ENCODE measurements at regions not wholly inside any gene's neighbourhood (a gene's known extent, or its start where the extent isn't known, plus 50 kb on each side); places are given as distances from the start of the nearest gene placed in this dataset.
"Not testable (repeated sequence)": the region's sequence is repeated elsewhere in the genome, so short reads cannot be mapped to it uniquely, and the experiment has no call there.

DNA sequence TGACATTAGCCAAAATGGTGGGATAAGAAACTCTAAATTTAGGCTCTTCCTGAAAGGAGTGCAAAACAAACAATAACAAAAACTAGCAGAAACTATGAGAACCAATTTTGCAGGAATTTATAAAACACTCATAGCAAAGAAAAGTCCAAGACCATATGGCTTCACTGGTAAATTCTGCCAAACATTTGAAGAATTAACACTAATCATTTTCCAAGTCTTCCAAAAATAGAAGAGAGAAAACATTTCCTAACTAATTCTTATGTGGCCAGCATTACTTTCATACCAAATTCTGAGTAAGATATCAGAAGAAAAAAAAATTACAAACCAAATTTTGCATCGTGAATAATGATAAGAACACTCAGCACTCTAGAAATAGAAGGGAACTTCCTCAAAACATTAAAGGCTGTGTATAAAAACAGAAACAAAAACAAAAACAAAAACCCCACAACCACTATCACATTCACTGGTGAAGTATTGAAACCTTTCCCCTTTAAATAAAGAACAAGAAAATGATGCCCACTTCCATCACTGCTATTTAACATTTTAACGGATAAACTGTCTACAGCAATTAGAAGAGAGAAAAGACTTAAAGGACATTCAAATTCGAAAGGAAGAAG is 524.3 kb upstream of the GALNTL6 start:
- no peaks in the 10 kb centered on the region for H3K27me3 Mint-ChIP-seq
- ATAC-seq: no peak
- CTCF ChIA-PET: no interaction called here

DNA sequence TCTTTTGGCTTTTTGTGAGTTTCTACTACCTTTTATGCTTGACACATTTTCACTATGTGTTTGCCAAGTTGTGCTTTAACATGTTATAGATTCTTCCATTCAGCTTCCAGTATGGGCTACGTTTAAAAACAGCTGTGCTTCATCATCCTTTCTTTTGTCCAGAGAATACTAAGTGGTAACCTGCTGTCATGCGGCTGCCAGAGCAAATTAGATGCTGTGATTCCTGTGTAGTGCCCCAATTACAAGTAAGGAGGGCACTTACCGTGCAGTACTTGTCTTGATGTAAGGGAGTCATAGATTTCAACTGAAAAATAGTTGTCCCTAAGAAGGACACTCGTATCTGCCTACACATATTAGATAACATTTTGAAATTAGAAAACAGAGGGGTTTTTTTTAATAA is 531.8 kb upstream of the GALNTL6 start:
- POLR2A ChIA-PET: no interaction called here
- DNase-seq (no peak), ATAC-seq (no peak)
- intact Hi-C loops (cut with DNase I, micrococcal nuclease): no loop called here
- no peaks in the 10 kb centered on the region for H3K36me3 Mint-ChIP-seq (ENCODE audit: low read depth)
- no peaks in the 10 kb centered on the region for H3K27me3 Mint-ChIP-seq
- CTCF ChIA-PET: no interaction called here
- no peak overlapping the region for H3K4me3 Mint-ChIP-seq
- H3K9me3 Mint-ChIP-seq (ENCODE audit: low read depth): peaks cover 2% of the 10 kb centered on the region
- H3K4me1 Mint-ChIP-seq: no peaks in the 10 kb centered on the region
- H3K27ac Mint-ChIP-seq: no peak overlapping the region

More for the DNA sequence above, 524.3 kb upstream of the GALNTL6 start:
- no peak overlapping the region for H3K27ac Mint-ChIP-seq
- no peak overlapping the region for H3K4me3 Mint-ChIP-seq
- H3K4me1 Mint-ChIP-seq: no peaks in the 10 kb centered on the region
- no peaks in the 10 kb centered on the region for H3K36me3 Mint-ChIP-seq (ENCODE audit: low read depth)
- DNase-seq: no peak
- intact Hi-C loops (cut with DNase I, micrococcal nuclease): no loop called here
- no peaks in the 10 kb centered on the region for H3K9me3 Mint-ChIP-seq (ENCODE audit: low read depth)
- POLR2A ChIA-PET: no interaction called here

DNA sequence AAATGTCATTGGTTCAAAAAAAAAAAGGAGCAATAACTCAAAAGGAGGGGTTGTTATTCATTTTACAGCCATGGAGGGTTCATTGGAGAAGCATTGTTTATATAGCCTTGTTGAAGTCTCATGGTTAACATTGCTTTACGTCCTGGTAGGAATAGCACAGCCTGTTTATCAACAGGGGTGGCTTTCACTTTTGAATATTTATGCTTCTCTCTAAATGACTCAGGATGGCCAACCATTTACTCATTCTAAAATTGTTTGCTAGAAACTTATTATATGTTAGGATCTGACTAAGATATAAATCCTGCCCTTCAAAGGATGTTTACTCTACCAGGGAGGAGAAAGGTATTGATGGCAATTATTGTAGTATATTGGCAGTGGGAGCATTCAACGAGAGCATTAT is 534.1 kb upstream of the GALNTL6 start:
- H3K27ac Mint-ChIP-seq: no peak overlapping the region
- H3K36me3 Mint-ChIP-seq (ENCODE audit: low read depth): no peaks in the 10 kb centered on the region
- H3K4me3 Mint-ChIP-seq: no peak overlapping the region
- no peaks in the 10 kb centered on the region for H3K4me1 Mint-ChIP-seq
- POLR2A ChIA-PET: no interaction called here
- ATAC-seq: no peak
- intact Hi-C loops (cut with DNase I, micrococcal nuclease): no loop called here
- CTCF ChIA-PET: no interaction called here
- no peak for DNase-seq
- H3K27me3 Mint-ChIP-seq: no peaks in the 10 kb centered on the region
- peaks cover 2% of the 10 kb centered on the region for H3K9me3 Mint-ChIP-seq (ENCODE audit: low read depth)

DNA sequence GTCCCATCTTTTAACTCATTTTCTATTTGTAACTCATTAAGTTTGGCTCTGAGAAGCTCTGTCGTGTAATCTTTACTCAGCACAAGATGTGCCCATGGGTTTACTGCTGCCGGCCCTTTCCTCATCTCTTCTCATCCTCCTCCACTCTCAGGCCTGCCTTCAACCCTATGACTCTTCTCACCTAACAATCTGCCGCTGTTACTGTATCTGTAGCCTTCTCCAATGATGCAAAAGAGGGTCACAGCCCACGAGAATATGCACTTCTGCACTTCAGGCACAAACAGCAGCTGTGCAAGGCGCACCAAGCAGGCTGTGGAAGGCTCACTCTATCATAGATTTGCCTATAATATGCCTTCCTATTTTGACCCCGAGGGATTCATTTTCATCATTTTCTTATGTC is 546.5 kb upstream of the GALNTL6 start:
- ATAC-seq (no peak), DNase-seq (no peak)
- Mint-ChIP-seq H3K36me3 (ENCODE audit: low read depth) (no peaks in the 10 kb centered on the region), H3K4me1 (no peaks in the 10 kb centered on the region), H3K27ac (no peak overlapping the region), H3K27me3 (no peaks in the 10 kb centered on the region), H3K9me3 (ENCODE audit: low read depth) (peaks cover 2% of the 10 kb centered on the region), H3K4me3 (no peak overlapping the region)
- ChIA-PET CTCF (no interaction called here), POLR2A (no interaction called here)
- intact Hi-C loops (cut with DNase I, micrococcal nuclease): no loop called here

DNA sequence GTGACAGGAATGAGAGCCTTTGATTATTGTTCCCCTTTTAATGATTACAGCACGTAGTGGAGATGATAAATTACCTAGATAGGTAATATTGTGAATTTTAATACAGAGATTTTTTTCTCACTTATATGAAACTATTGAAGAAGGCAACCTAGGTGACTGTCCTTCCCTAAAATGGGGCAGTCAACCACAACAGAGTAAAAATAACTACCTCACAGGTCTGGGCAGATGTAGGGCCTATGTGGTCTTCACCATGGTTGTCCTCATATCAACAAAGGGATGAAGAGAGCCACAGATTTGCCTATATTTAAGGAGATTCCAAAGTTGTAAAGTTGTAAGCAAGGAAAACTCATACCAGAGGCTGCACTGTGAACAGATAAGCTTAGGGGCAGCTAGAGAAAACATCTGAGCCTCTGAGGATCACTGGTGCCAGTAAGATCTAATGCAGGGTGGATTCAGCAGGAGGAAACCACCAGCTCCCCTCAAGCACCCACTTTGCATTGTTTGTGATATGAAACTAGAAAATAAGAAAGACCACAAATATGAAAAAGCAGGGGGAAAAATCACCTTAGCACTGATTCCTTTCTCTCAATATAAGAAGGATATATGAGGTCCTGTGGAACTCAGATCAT is 547.9 kb upstream of the GALNTL6 start:
- no peaks in the 10 kb centered on the region for H3K4me1 Mint-ChIP-seq
- peaks cover 4% of the 10 kb centered on the region for H3K9me3 Mint-ChIP-seq (ENCODE audit: low read depth)
- CTCF ChIA-PET: interaction anchor here (0.7 kb wide), 1 partner anchor 28 kb away, joined by 3 read pairs; no protein-coding TSS in a partner anchor
- intact Hi-C loops (cut with DNase I, micrococcal nuclease): no loop called here
- H3K36me3 Mint-ChIP-seq (ENCODE audit: low read depth): no peaks in the 10 kb centered on the region
- POLR2A ChIA-PET: no interaction called here
- ATAC-seq (no peak), DNase-seq (no peak)
- H3K27ac Mint-ChIP-seq: no peak overlapping the region
- H3K27me3 Mint-ChIP-seq: no peaks in the 10 kb centered on the region
- no peak overlapping the region for H3K4me3 Mint-ChIP-seq

DNA sequence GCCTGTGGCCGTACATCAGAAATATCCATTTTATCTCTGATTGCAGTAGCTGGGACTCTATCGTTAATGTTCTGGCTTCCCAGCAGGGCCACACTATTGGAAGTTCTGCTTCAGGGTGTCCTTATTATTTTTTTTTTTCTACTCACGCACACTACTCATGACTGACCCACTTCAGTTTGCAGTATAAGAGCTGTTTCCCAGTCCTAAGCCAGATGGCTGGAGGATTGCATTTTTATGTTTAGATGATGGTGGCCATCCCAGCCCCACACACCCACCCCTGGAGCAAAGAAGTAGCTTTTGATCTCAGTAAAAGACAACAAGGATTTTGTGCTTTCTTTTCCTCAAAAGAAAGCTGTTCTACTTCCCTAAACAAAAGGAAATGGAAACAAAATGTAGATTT is 557.0 kb upstream of the GALNTL6 start:
- Mint-ChIP-seq H3K27ac (no peak overlapping the region), H3K36me3 (ENCODE audit: low read depth) (no peaks in the 10 kb centered on the region), H3K4me1 (no peaks in the 10 kb centered on the region), H3K9me3 (ENCODE audit: low read depth) (peaks cover 14% of the 10 kb centered on the region), H3K4me3 (no peak overlapping the region), H3K27me3 (no peaks in the 10 kb centered on the region)
- ChIA-PET POLR2A (no interaction called here), CTCF (no interaction called here)
- intact Hi-C loops (cut with DNase I, micrococcal nuclease): no loop called here
- ATAC-seq (no peak), DNase-seq (no peak)

DNA sequence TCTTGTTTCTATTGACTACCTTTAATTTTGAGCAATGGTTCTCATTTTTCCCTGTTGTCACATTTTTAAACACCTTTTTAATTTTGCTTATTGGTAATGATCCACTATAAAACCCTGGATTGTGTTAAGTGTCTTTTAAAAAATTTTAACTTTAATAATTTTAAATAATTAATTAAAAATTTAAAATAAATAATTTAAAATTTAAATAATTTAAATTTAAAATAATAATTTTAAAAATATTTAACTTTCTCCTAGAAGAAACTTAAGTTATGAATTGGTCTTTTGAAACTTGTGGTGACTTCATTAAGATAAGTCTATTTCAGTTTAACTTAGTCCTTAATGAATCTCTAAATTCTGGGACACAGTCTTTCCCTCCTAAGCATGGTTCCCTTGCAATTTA is 566.3 kb upstream of the GALNTL6 start:
- peaks cover 10% of the 10 kb centered on the region for H3K9me3 Mint-ChIP-seq (ENCODE audit: low read depth)
- H3K27ac Mint-ChIP-seq: no peak overlapping the region
- no peak overlapping the region for H3K4me3 Mint-ChIP-seq
- ChIA-PET CTCF (no interaction called here), POLR2A (no interaction called here)
- no peaks in the 10 kb centered on the region for H3K4me1 Mint-ChIP-seq
- ATAC-seq (no peak), DNase-seq (no peak)
- H3K36me3 Mint-ChIP-seq (ENCODE audit: low read depth): no peaks in the 10 kb centered on the region
- intact Hi-C loops (cut with DNase I, micrococcal nuclease): no loop called here
- H3K27me3 Mint-ChIP-seq: no peaks in the 10 kb centered on the region

DNA sequence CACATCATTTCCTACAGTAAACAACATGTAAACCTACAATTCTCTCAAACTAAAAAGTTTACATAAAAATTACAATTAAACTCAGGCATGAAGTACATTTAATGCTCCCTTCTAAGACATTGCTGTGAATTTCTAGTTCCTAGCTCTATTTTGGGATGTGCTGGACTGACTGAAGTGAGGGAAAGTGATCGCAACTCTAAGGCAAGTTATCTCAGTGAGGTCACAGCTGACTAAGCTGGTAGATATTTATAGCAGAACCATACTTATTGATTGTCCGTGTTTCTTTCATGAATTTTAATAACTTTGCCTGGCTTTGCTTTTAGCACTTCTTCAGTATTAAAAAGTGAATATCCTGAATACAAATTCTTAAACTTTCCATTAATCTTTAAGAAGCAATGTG is 570.4 kb upstream of the GALNTL6 start:
- DNase-seq (no peak), ATAC-seq (no peak)
- Mint-ChIP-seq H3K27me3 (no peaks in the 10 kb centered on the region), H3K4me1 (no peaks in the 10 kb centered on the region), H3K27ac (no peak overlapping the region), H3K36me3 (ENCODE audit: low read depth) (no peaks in the 10 kb centered on the region), H3K9me3 (ENCODE audit: low read depth) (peaks cover 4% of the 10 kb centered on the region), H3K4me3 (no peak overlapping the region)
- intact Hi-C loops (cut with DNase I, micrococcal nuclease): no loop called here
- ChIA-PET POLR2A (no interaction called here), CTCF (no interaction called here)

DNA sequence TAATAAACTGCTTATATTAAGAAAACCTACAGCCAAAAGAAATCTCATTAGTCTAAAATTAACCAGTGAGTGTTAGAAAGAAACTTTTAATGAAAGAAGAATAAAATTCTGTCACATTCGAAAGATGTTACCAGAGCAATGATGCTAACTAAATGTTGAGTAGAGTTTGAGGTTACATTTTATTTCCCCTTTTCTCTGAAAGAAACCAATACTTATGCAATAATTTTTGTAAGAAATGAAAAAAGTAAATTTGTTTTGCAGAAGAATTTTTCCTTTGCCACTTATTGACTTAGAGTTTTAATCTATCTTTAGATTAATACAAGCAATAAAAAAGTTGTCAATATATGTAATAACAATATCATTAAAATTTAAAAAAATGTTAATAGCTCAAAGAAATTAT is 574.0 kb upstream of the GALNTL6 start:
- intact Hi-C loops (cut with DNase I, micrococcal nuclease): no loop called here
- no peak overlapping the region for H3K27ac Mint-ChIP-seq
- no peaks in the 10 kb centered on the region for H3K4me1 Mint-ChIP-seq
- H3K9me3 Mint-ChIP-seq (ENCODE audit: low read depth): peaks cover 4% of the 10 kb centered on the region
- POLR2A ChIA-PET: no interaction called here
- CTCF ChIA-PET: no interaction called here
- no peaks in the 10 kb centered on the region for H3K27me3 Mint-ChIP-seq
- no peak for ATAC-seq
- no peaks in the 10 kb centered on the region for H3K36me3 Mint-ChIP-seq (ENCODE audit: low read depth)
- no peak overlapping the region for H3K4me3 Mint-ChIP-seq
- DNase-seq: no peak

DNA sequence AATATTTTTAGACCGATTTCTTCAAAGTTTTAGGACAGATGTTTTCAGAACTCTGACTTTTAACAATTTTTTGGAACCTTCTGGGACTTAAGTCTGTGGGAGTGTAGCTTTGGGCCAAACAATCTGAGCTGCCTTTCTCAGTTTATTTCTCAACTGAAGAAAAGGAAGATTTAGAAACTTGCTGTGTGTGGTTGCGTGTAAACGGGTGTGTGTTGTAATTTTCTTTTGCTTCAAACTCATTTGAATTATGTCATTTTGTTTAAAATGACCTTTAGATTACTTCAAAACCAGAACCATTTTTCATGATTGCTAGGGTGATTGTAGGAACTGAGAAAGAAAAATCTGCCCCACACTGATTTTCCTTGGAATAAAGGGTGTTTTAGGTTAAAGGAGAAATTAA is 577.7 kb upstream of the GALNTL6 start:
- Mint-ChIP-seq H3K4me3 (no peak overlapping the region), H3K27me3 (no peaks in the 10 kb centered on the region), H3K4me1 (no peaks in the 10 kb centered on the region), H3K27ac (no peak overlapping the region), H3K9me3 (ENCODE audit: low read depth) (no peaks in the 10 kb centered on the region), H3K36me3 (ENCODE audit: low read depth) (no peaks in the 10 kb centered on the region)
- DNase-seq (no peak), ATAC-seq (no peak)
- ChIA-PET CTCF (interaction anchor here (0.7 kb wide), 1 partner anchor 346 kb away, joined by 3 read pairs; no protein-coding TSS in a partner anchor), POLR2A (no interaction called here)
- intact Hi-C loops (cut with DNase I, micrococcal nuclease): no loop called here

DNA sequence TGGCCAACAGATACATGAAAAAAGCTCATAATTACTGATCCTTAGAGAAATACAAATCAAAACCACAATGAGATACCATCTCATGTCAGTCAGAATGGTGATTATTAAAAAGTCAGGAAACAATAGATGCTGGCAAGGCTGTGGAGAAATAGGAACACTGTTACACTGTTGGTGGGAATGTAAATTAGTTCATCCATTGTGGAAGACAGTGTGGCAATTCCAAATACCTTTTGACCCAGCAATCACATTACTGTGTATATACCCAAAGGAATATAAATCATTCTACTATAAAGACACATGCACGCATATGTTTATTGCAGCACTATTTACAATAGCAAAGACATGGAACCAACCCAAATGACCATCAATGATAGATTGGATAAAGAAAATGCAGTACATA is 583.9 kb upstream of the GALNTL6 start:
- H3K36me3 Mint-ChIP-seq (ENCODE audit: low read depth); POLR2A ChIA-PET; DNase-seq; CTCF ChIA-PET; intact Hi-C loops (cut with DNase I, micrococcal nuclease); ATAC-seq; H3K27ac Mint-ChIP-seq; H3K27me3 Mint-ChIP-seq; H3K4me3 Mint-ChIP-seq; H3K9me3 Mint-ChIP-seq (ENCODE audit: low read depth); H3K4me1 Mint-ChIP-seq: not testable (repeated sequence)

DNA sequence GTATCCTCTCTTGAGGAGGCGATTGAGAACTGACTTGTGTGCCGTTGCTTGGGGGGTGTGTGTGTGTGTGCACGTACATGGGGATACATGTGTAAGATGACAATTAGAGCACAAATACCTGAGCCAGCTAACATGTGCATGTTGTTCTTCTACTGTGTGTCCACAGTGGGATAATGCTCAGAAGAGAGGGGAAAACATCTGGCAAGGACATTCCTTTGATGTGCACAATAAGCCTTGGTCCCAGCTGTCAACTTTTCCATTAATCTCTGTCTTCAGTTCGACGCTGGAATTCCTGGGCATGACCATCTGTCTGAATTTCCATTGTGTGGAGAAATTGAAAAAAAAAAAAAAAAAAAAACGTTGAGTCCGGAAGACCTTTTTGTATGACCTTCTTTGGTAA is 592.0 kb upstream of the GALNTL6 start:
- intact Hi-C loops (cut with DNase I, micrococcal nuclease): no loop called here
- ChIA-PET CTCF (no interaction called here), POLR2A (no interaction called here)
- no peaks in the 10 kb centered on the region for H3K36me3 Mint-ChIP-seq (ENCODE audit: low read depth)
- H3K27ac Mint-ChIP-seq: no peak overlapping the region
- ATAC-seq: no peak
- no peak overlapping the region for H3K4me3 Mint-ChIP-seq
- no peaks in the 10 kb centered on the region for H3K4me1 Mint-ChIP-seq
- no peak for DNase-seq
- H3K9me3 Mint-ChIP-seq (ENCODE audit: low read depth): no peaks in the 10 kb centered on the region
- H3K27me3 Mint-ChIP-seq: no peaks in the 10 kb centered on the region

DNA sequence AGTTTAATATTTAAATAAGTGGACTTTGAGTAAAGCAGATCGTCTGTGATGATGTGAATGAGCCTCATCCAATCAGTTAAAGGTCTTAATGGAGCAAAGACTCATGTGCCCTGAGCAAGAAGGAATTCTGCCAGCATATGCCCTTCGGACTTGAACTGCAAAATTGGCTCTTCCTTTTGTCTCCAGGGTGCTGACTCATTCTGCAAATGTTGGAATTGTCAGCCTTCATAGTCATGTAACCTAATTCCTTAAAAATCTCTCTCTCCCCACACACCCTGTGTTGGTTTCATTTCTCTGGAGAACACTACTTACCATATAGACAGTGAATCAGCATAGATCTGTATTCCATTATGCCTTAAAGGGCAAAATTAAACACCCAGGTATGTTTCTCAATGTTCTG is 609.8 kb upstream of the GALNTL6 start:
- CTCF ChIA-PET: no interaction called here
- ATAC-seq: no peak
- peaks cover 10% of the 10 kb centered on the region for H3K9me3 Mint-ChIP-seq (ENCODE audit: low read depth)
- H3K4me1 Mint-ChIP-seq: no peaks in the 10 kb centered on the region
- H3K36me3 Mint-ChIP-seq (ENCODE audit: low read depth): no peaks in the 10 kb centered on the region
- POLR2A ChIA-PET: no interaction called here
- H3K27me3 Mint-ChIP-seq: no peaks in the 10 kb centered on the region
- intact Hi-C loops (cut with DNase I, micrococcal nuclease): no loop called here
- no peak overlapping the region for H3K27ac Mint-ChIP-seq
- H3K4me3 Mint-ChIP-seq: no peak overlapping the region
- DNase-seq: no peak
